GM23338 (cell line): ENCODE measurements at regions not wholly inside any gene's neighbourhood (a gene's known extent, or its start where the extent isn't known, plus 50 kb on each side); places are given as distances from the start of the nearest gene placed in this dataset.
"Not testable (repeated sequence)": the region's sequence is repeated elsewhere in the genome, so short reads cannot be mapped to it uniquely, and the experiment has no call there.

Experiments used
- ATAC-seq: fragments of 200-7000 bp; cut with Tn5 transposase; 3 replicates; pipeline ENCODE4 v1.9.1; 2020
- DNase-seq: peaks from one replicate; pipeline ENCODE4 v3.0.0-alpha.2; 2015; ENCODE audit warnings: low spot score
- H2AFZ ChIP-seq: fragments of 200-600 bp; sonication (generic); 2 replicates; pipeline ENCODE4 v1.8.0; 2016; ENCODE audit warnings: antibody characterized with exemption, mild to moderate bottlenecking, moderate library complexity
- H3F3A ChIP-seq: fragments of 200-600 bp; sonication (generic); replicated peaks from 2 replicates; pipeline ENCODE4 v1.8.0; 2017; ENCODE audit warnings: antibody characterized with exemption, mixed run types, low read depth
- H3K27ac ChIP-seq: fragments of 200-600 bp; sonication (generic); 2 replicates; pipeline ENCODE4 v1.6.1; 2016; ENCODE audit warnings: low read depth
- H3K27me3 ChIP-seq: fragments of 200-600 bp; sonication (generic); 2 replicates; pipeline ENCODE4 v1.8.0; 2016; ENCODE audit warnings: mild to moderate bottlenecking, mixed run types, moderate library complexity; ENCODE audit not compliant: insufficient read depth
- H3K36me3 ChIP-seq: fragments of 200-600 bp; sonication (generic); 2 replicates; pipeline ENCODE4 v1.8.0; 2016; ENCODE audit warnings: mild to moderate bottlenecking; ENCODE audit not compliant: insufficient read depth
- H3K4me1 ChIP-seq: fragments of 200-600 bp; sonication (generic); 2 replicates; pipeline ENCODE4 v1.8.0; 2016; ENCODE audit warnings: mild to moderate bottlenecking, moderate library complexity; ENCODE audit not compliant: insufficient read depth
- H3K4me2 ChIP-seq: fragments of 200-600 bp; sonication (generic); 2 replicates; pipeline ENCODE4 v1.7.1; 2017; ENCODE audit warnings: mixed run types
- H3K4me3 ChIP-seq: fragments of 200-600 bp; sonication (generic); 2 replicates; pipeline ENCODE4 v1.6.1; 2016; ENCODE audit warnings: mixed run types
- H3K79me2 ChIP-seq: fragments of 200-600 bp; sonication (generic); replicated peaks from 2 replicates; pipeline ENCODE4 v1.8.0; 2017; ENCODE audit warnings: mild to moderate bottlenecking; ENCODE audit not compliant: insufficient read depth
- H3K9me2 ChIP-seq: fragments of 200-600 bp; sonication (generic); 2 replicates; pipeline ENCODE4 v1.8.0; 2017; ENCODE audit not compliant: insufficient read depth
- H4K20me1 ChIP-seq: fragments of 200-600 bp; sonication (generic); replicated peaks from 2 replicates; pipeline ENCODE4 v1.8.0; 2017; ENCODE audit warnings: mild to moderate bottlenecking; ENCODE audit not compliant: insufficient read depth
- H3K27ac Mint-ChIP-seq: 2 replicates; pipeline ENCODE4 v1.8.0; 2020; ENCODE audit warnings: inconsistent platforms, mild to moderate bottlenecking, moderate library complexity, mixed read lengths
- H3K27me3 Mint-ChIP-seq: 3 replicates; pipeline ENCODE4 v1.8.0; 2022; ENCODE audit warnings: low read depth, mild to moderate bottlenecking, moderate library complexity, mixed read lengths, inconsistent platforms; ENCODE audit not compliant: insufficient read depth, poor library complexity
- H3K36me3 Mint-ChIP-seq: 3 replicates; pipeline ENCODE4 v1.8.0; 2021; ENCODE audit warnings: low read depth, mild to moderate bottlenecking, inconsistent platforms, moderate library complexity, mixed read lengths
- H3K4me1 Mint-ChIP-seq: 3 replicates; pipeline ENCODE4 v1.8.0; 2020; ENCODE audit warnings: mild to moderate bottlenecking, inconsistent platforms, mixed read lengths
- H3K4me3 Mint-ChIP-seq: 3 replicates; pipeline ENCODE4 v1.8.0; 2021; ENCODE audit warnings: moderate library complexity, mild to moderate bottlenecking, inconsistent platforms, mixed read lengths
- H3K9me3 Mint-ChIP-seq: 3 replicates; pipeline ENCODE4 v1.8.0; 2020; ENCODE audit warnings: moderate library complexity, mild to moderate bottlenecking, inconsistent platforms, mixed read lengths
- EZH2 ChIP-seq: fragments of 200-600 bp; sonication (generic); IDR thresholded peaks from one replicate; pipeline ENCODE4 v1.8.0; 2017; ENCODE audit warnings: antibody characterized with exemption, mild to moderate bottlenecking, low read depth; ENCODE audit not compliant: unreplicated experiment
- JUNB ChIP-seq: IDR thresholded peaks from one replicate; pipeline ENCODE4 v1.6.1; 2016; ENCODE audit warnings: antibody characterized with exemption; ENCODE audit not compliant: unreplicated experiment
- POLR2AphosphoS5 ChIP-seq: IDR thresholded peaks from 2 replicates; pipeline ENCODE4 v1.6.1; 2016; ENCODE audit warnings: antibody characterized with exemption, low read depth
- TF ChIP-seq, protein P1 (sequence below): IDR thresholded peaks from 2 replicates; pipeline ENCODE4 v1.6.1; 2016; ENCODE audit warnings: antibody characterized with exemption
- TF ChIP-seq, protein P2 (sequence below), 2 experiments: fragments of 200-600 bp in 1 of 2; sonication (generic) in 1 of 2; conservative IDR thresholded peaks; 2 replicates each; pipeline versions ENCODE4 v1.5.1 to v1.6.1; 2016 to 2017; ENCODE audit warnings: antibody characterized with exemption in 2 of 2, low read depth in 2 of 2, mild to moderate bottlenecking in 2 of 2, moderate library complexity in 1 of 2

DNA sequence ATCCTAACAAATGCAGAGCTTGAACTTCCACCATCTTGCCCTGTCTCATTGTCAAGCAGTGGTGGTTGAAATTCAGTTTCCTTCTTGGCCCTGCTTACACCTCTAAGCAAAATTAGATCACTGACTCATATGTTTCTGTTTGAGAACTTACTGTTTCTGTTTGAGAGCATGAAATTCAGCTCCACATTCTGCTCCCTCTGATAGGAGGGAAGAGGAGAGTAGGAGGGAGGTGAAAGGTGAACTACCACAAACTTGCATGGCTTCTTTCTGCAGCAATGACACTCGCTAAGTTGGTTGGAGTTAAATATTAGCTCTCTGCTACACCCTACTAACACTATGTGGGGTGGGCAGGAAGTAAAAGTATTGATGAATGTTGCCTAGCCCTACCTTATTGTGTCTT, 117.8 kb upstream of the EDA2R start:
- Histone ChIP-seq H4K20me1 (no peaks in the 10 kb centered on the region), H3K27me3 (no peaks in the 10 kb centered on the region), H3K4me2 (no peak overlapping the region), H3K36me3 (no peaks in the 10 kb centered on the region), H3F3A (no peaks in the 10 kb centered on the region), H3K27ac (no peak overlapping the region), H3K9me2 (no peaks in the 10 kb centered on the region), H3K79me2 (no peaks in the 10 kb centered on the region), H2AFZ (no peak overlapping the region), H3K4me3 (no peak overlapping the region), H3K4me1 (no peaks in the 10 kb centered on the region)
- no peak for TF ChIP-seq JUNB
- no peak for TF ChIP-seq EZH2
- TF ChIP-seq POLR2AphosphoS5, result no peak
- TF ChIP-seq, protein P1, sequence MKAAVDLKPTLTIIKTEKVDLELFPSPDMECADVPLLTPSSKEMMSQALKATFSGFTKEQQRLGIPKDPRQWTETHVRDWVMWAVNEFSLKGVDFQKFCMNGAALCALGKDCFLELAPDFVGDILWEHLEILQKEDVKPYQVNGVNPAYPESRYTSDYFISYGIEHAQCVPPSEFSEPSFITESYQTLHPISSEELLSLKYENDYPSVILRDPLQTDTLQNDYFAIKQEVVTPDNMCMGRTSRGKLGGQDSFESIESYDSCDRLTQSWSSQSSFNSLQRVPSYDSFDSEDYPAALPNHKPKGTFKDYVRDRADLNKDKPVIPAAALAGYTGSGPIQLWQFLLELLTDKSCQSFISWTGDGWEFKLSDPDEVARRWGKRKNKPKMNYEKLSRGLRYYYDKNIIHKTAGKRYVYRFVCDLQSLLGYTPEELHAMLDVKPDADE, result no peak
- no peak overlapping the region for H3K4me3 Mint-ChIP-seq
- H3K36me3 Mint-ChIP-seq, result no peaks in the 10 kb centered on the region
- no peaks in the 10 kb centered on the region for H3K9me3 Mint-ChIP-seq
- H3K27me3 Mint-ChIP-seq, result peaks cover 2% of the 10 kb centered on the region
- DNase-seq, result no peak
- no peak for ATAC-seq
- H3K4me1 Mint-ChIP-seq, result no peaks in the 10 kb centered on the region
- no peak overlapping the region for H3K27ac Mint-ChIP-seq

DNA sequence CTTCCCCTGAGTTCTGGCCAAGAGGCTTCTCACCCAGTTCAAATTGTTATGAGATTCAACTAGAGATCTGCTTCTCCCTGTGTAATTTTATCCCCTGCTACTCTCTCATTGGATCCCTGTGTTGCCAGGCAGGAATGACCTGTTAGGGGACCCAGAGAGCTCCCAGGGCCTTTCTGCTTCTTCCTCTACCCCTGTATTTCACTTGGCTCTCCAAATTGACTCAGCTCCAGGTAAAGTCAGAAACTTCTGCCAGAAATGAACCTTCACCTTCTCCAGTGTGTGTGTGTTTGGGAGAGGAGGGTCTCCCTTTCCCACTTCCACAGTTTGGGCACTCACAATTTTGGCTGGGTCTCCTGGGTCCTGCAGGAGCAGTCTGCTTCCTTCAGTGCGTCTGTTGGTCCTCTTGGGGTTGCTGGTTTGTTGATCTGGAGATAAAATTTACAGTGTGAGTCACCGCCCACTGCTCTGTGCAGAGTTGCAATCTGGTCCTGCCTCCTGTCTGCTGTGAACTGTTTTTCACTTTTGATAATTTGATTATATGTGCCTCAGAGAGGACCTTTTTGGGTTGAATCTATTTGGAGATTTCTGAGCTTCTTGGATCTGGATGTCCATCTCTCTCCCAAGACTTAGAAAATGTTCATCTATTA, 112.4 kb upstream of the EDA2R start:
- Histone ChIP-seq H3K27me3 (no peaks in the 10 kb centered on the region), H3K4me1 (no peaks in the 10 kb centered on the region), H3F3A (no peaks in the 10 kb centered on the region), H3K4me3 (no peak overlapping the region), H4K20me1 (no peaks in the 10 kb centered on the region), H3K36me3 (no peaks in the 10 kb centered on the region), H3K79me2 (no peaks in the 10 kb centered on the region), H3K4me2 (no peak overlapping the region), H3K27ac (no peak overlapping the region), H3K9me2 (no peaks in the 10 kb centered on the region), H2AFZ (no peak overlapping the region)
- Mint-ChIP-seq H3K9me3 (peaks cover 6% of the 10 kb centered on the region; the same call in 2 of the 3 replicates), H3K27me3 (peaks cover 1% of the 10 kb centered on the region), H3K36me3 (no peaks in the 10 kb centered on the region), H3K4me1 (no peaks in the 10 kb centered on the region), H3K27ac (no peak overlapping the region), H3K4me3 (no peak overlapping the region)
- TF ChIP-seq JUNB, result no peak
- TF ChIP-seq, protein P2, sequence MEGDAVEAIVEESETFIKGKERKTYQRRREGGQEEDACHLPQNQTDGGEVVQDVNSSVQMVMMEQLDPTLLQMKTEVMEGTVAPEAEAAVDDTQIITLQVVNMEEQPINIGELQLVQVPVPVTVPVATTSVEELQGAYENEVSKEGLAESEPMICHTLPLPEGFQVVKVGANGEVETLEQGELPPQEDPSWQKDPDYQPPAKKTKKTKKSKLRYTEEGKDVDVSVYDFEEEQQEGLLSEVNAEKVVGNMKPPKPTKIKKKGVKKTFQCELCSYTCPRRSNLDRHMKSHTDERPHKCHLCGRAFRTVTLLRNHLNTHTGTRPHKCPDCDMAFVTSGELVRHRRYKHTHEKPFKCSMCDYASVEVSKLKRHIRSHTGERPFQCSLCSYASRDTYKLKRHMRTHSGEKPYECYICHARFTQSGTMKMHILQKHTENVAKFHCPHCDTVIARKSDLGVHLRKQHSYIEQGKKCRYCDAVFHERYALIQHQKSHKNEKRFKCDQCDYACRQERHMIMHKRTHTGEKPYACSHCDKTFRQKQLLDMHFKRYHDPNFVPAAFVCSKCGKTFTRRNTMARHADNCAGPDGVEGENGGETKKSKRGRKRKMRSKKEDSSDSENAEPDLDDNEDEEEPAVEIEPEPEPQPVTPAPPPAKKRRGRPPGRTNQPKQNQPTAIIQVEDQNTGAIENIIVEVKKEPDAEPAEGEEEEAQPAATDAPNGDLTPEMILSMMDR (conservative IDR thresholded peaks at IDR 0.05; ENCODE audit: low read depth in 2 of 2), result no peak
- ATAC-seq (no peak), DNase-seq (no peak)

DNA sequence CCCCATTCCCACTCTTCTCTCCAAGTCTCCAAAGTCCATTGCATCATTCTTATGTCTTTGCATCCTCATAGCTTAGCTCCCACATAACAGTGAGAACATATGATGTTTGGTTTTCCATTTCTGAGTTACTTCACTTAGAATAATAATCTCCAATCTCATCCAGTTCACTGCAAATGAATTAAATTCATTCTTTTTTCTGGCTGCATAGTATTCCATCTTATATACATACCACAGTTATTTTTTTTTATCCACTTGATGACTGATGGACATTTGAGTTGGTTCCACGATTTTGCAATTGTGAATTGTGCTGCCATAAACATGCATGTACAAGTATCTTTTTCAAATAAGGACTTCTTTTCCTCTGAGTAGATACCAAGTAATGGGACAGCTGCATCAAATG, 105.6 kb upstream of the EDA2R start:
- not testable (repeated sequence) for ATAC-seq, H3K36me3 ChIP-seq, H3F3A ChIP-seq, H3K79me2 ChIP-seq, H3K4me3 ChIP-seq, H3K4me1 ChIP-seq, H3K27ac Mint-ChIP-seq, H2AFZ ChIP-seq, H4K20me1 ChIP-seq, H3K4me3 Mint-ChIP-seq, H3K27me3 Mint-ChIP-seq, H3K27ac ChIP-seq, H3K27me3 ChIP-seq, H3K4me2 ChIP-seq, H3K9me2 ChIP-seq, H3K4me1 Mint-ChIP-seq, DNase-seq, H3K36me3 Mint-ChIP-seq
- peaks cover 19% of the 10 kb centered on the region for H3K9me3 Mint-ChIP-seq
